GM18858 (cell line): ENCODE measurements at regions not wholly inside any gene's neighbourhood (a gene's known extent, or its start where the extent isn't known, plus 50 kb on each side); places are given as distances from the start of the nearest gene placed in this dataset.
A peak's percentile ranks its signal among the peaks of the same experiment; 100 is the strongest.

Source experiments
- ATAC-seq: cut with Tn5 transposase; IDR thresholded peaks from one replicate; pipeline ENCODE4 v1.9.1; 2021; ENCODE audit not compliant: unreplicated experiment

- no peak for ATAC-seq
Measured at GRCh38 chr2:220932041-220932440, 640.1 kb downstream of the EPHA4 start.

- ATAC-seq = peak; percentile 82
Measured at GRCh38 chr2:220935789-220936321, 636.2 kb downstream of the EPHA4 start.

- ATAC-seq = no peak
Measured at GRCh38 chr2:220936641-220937197, 635.4 kb downstream of the EPHA4 start.

GRCh38 chr2:220937245-220937644 lies 634.9 kb downstream of the EPHA4 start:
- no peak for ATAC-seq

GRCh38 chr2:220940646-220941045 lies 631.5 kb downstream of the EPHA4 start:
- ATAC-seq = no peak

- no peak for ATAC-seq
Measured at GRCh38 chr2:220941683-220942082, 630.4 kb downstream of the EPHA4 start.

GRCh38 chr2:220946552-220946951 lies 625.6 kb downstream of the EPHA4 start:
- no peak for ATAC-seq

- ATAC-seq = no peak
Measured at GRCh38 chr2:220948579-220948978, 623.5 kb downstream of the EPHA4 start.

- no peak for ATAC-seq
Measured at GRCh38 chr2:220949466-220949865, 622.6 kb downstream of the EPHA4 start.

- no peak for ATAC-seq
Measured at GRCh38 chr2:220955776-220956175, 616.3 kb downstream of the EPHA4 start.

GRCh38 chr2:220956429-220956828 lies 615.7 kb downstream of the EPHA4 start:
- no peak for ATAC-seq

- no peak for ATAC-seq
Measured at GRCh38 chr2:220959391-220959802, 612.7 kb downstream of the EPHA4 start.

- ATAC-seq = no peak
Measured at GRCh38 chr2:220961143-220961860, 610.8 kb downstream of the EPHA4 start.

- ATAC-seq = no peak
Measured at GRCh38 chr2:220962556-220962955, 609.5 kb downstream of the EPHA4 start.

GRCh38 chr2:220963076-220963475 lies 609.0 kb downstream of the EPHA4 start:
- ATAC-seq = no peak

- ATAC-seq = no peak
Measured at GRCh38 chr2:220963930-220964329, 608.2 kb downstream of the EPHA4 start.

- no peak for ATAC-seq
Measured at GRCh38 chr2:220966636-220967035, 605.5 kb downstream of the EPHA4 start.

- no peak for ATAC-seq
Measured at GRCh38 chr2:220969348-220969747, 602.8 kb downstream of the EPHA4 start.

GRCh38 chr2:220980966-220981675 lies 591.0 kb downstream of the EPHA4 start:
- no peak for ATAC-seq

- no peak for ATAC-seq
Measured at GRCh38 chr2:220981926-220982325, 590.2 kb downstream of the EPHA4 start.

GRCh38 chr2:220985561-220985960 lies 586.5 kb downstream of the EPHA4 start:
- ATAC-seq = no peak

- ATAC-seq = no peak
Measured at GRCh38 chr2:220987839-220988238, 584.3 kb downstream of the EPHA4 start.
